Duodenal mucosa (tissue), 2 donors: ENCODE measurements at regions not wholly inside any gene's neighbourhood (a gene's known extent, or its start where the extent isn't known, plus 50 kb on each side); places are given as distances from the start of the nearest gene placed in this dataset.

Source experiments
- H3K27ac ChIP-seq: one replicate; pipeline ENCODE4 v1.7.0; 2013; ENCODE audit warnings: low read depth, low read length
- H3K27me3 ChIP-seq, 2 donors: one replicate each; pipeline ENCODE4 v1.7.0; 2013; ENCODE audit warnings: low read length in 2 of 2, control low read depth in 1 of 2; ENCODE audit not compliant: insufficient read depth in 2 of 2, control insufficient read depth in 1 of 2
- H3K36me3 ChIP-seq, 2 donors: one replicate each; pipeline ENCODE4 v1.7.0; 2013; ENCODE audit warnings: low read length in 2 of 2, control low read depth in 1 of 2; ENCODE audit not compliant: insufficient read depth in 2 of 2, control insufficient read depth in 1 of 2
- H3K4me1 ChIP-seq, 2 donors: one replicate each; pipeline ENCODE4 v1.7.0; 2013; ENCODE audit warnings: low read length in 2 of 2, control low read depth in 1 of 2; ENCODE audit not compliant: insufficient read depth in 2 of 2, control insufficient read depth in 1 of 2
- H3K4me3 ChIP-seq, 2 donors: one replicate each; pipeline ENCODE4 v1.7.0; 2013; ENCODE audit warnings: low read length in 2 of 2, low read depth in 1 of 2
- H3K9ac ChIP-seq, 2 donors: one replicate each; pipeline ENCODE4 v1.7.0; 2013; ENCODE audit warnings: low read length in 2 of 2, low read depth in 1 of 2
- H3K9me3 ChIP-seq, 2 donors: one replicate each; pipeline ENCODE4 v1.7.0; 2013; ENCODE audit warnings: low read length in 2 of 2, control low read depth in 1 of 2; ENCODE audit not compliant: control insufficient read depth in 1 of 2

DNA sequence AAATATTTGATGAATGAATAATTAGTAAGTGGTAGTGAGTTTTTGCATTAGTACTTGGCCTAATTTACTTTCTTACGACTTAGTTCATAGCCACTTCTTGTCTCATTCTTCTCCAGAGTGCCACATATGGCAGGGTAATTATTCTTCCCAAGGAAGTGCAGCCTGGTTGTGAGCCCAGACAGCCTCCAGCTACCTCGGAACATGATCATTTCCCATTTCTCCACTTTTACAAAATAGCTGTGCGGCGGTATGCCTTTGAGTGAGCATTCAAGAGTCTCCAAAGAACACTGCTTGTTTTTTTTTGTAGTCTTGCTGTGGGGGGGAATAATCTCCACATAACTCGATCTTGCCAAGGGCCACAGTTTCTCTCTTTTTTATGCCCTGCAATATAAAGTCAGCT lies 765.0 kb downstream of the HDGFL1 start:
- no peaks in the 10 kb centered on the region for H3K36me3 ChIP-seq
- no peak overlapping the region for H3K9ac ChIP-seq
- H3K27ac ChIP-seq: no peak overlapping the region

DNA sequence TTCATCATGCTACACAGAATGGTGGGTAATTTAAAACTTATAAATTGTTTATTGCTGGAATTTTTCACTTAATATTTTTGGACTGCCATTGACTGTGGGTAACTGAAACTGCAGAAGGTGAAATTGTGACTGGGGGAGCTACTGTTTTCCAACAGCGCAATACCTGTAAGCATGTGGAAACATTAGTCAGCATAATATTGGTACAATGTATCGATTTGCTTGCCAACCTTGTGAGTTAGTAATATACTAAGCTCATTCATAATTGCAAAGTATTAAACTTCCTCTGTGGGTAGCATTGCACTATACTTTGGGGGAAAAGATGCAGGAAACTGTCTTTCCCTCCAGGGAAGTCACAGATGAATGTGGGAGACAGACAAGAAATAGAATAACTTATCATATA lies 766.5 kb downstream of the HDGFL1 start:
- Histone ChIP-seq H3K36me3 (no peaks in the 10 kb centered on the region), H3K4me3 (no peak overlapping the region), H3K9ac (no peak overlapping the region), H3K27me3 (no peaks in the 10 kb centered on the region), H3K27ac (no peak overlapping the region), H3K9me3 (peaks cover 0 to 5% of the 10 kb centered on the region in 2 donors), H3K4me1 (no peaks in the 10 kb centered on the region)

More for the DNA sequence above, 765.0 kb downstream of the HDGFL1 start:
- H3K4me1 ChIP-seq: no peaks in the 10 kb centered on the region
- H3K27me3 ChIP-seq: no peaks in the 10 kb centered on the region
- H3K9me3 ChIP-seq: peaks cover 0 to 5% of the 10 kb centered on the region in 2 donors
- H3K4me3 ChIP-seq: no peak overlapping the region

DNA sequence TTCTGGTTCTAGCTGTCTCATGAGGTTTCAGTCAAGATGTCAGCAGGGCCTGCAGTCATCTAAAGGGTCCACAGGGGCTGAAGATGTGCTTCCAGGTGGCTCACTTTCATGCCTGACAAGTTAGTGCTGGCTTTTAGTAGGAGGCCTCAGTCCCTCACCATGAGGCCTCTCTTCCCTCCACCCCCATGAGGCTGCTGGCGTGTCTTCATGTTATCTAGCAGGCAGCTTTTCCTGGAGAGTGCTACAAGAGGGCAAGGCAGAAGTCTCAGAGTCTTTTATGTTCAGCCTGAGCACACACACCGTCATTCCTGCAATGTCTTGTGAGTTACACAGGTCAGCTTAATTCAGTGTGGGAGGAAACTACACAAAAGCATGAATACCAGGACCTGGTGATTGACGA lies 769.9 kb downstream of the HDGFL1 start:
- Histone ChIP-seq H3K9me3 (peaks cover 0 to 5% of the 10 kb centered on the region in 2 donors), H3K4me3 (no peak overlapping the region), H3K4me1 (no peaks in the 10 kb centered on the region), H3K27me3 (no peaks in the 10 kb centered on the region), H3K9ac (no peak overlapping the region), H3K36me3 (no peaks in the 10 kb centered on the region), H3K27ac (no peak overlapping the region)

DNA sequence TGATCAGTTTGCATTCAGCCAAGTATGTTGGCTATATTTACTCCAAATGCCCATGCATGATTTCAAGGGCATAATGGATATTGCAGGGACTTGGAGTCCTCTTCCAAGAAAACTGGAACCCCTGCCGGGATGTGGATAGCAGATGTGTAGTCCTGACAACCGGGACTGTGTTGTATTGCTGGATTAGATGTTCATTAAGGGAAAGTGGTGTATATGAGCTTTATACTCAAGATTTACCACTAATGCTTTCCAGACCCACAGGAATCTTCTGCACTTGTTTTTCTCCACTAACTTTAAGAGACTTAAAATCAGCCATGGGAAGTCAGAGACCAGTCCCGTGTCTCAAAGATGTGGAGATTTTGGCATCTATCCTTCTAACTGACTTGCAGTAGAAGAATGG lies 770.9 kb downstream of the HDGFL1 start:
- Histone ChIP-seq H3K9ac (no peak overlapping the region), H3K4me1 (no peaks in the 10 kb centered on the region), H3K27ac (no peak overlapping the region), H3K36me3 (no peaks in the 10 kb centered on the region), H3K27me3 (no peaks in the 10 kb centered on the region), H3K4me3 (no peak overlapping the region), H3K9me3 (peaks cover 0 to under 1% of the 10 kb centered on the region in 2 donors)

DNA sequence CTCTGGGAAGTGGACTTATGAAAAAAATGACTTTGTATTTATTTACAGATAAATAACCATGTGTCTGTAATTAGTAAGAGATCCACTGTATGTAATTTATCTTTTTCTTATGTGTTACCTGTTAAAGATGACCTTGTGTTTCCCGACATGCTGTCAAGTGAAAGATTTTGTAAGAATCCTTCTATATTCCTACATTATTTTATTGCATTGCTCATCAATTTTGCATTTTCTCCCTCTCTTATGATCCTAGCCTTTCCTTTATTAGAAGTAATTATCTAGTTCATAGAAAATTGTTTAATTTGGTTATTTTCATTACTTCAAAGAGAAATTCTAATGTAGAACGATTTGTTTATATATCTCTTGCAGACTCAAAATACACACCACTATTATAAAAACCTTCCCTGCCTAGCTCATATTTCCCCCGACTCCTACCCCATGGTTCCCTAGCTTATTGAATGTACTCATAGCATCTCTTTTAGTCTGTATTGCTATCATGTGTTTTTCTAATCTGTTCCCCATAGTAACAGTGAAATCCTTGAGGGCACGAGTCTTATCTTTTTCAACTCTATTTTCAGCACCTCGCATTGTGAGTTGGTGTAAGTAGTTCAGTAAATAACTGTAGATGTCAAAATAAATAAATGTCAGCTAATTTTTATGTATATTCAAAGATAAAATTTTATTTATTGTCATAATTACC lies 774.4 kb downstream of the HDGFL1 start:
- H3K4me3 ChIP-seq: no peak overlapping the region
- no peaks in the 10 kb centered on the region for H3K4me1 ChIP-seq
- H3K36me3 ChIP-seq: no peaks in the 10 kb centered on the region
- peaks cover 0 to 6% of the 10 kb centered on the region in 2 donors for H3K9me3 ChIP-seq
- H3K9ac ChIP-seq: no peak overlapping the region
- no peak overlapping the region for H3K27ac ChIP-seq
- H3K27me3 ChIP-seq: no peaks in the 10 kb centered on the region

DNA sequence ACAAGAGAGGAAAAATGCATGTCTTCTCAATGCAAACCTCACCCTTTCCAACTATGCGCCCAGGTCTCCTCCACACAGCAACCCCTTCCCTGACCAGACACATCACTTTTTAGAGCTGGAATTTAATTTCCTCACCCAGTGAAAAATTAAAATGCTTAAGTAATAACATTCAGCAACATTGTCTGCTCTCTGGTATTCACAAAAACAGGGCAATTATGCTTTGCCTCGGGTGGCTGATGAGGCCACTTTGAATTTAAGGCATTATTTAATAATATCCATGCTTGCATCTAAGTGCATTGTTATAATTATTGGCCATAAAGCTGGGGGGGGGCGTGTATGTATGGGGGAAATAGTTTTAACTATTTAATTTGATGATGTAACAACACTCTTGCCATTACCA lies 777.8 kb upstream of the NRSN1 start:
- no peaks in the 10 kb centered on the region for H3K4me1 ChIP-seq
- H3K27me3 ChIP-seq: no peaks in the 10 kb centered on the region
- no peaks in the 10 kb centered on the region for H3K36me3 ChIP-seq
- H3K27ac ChIP-seq: no peak overlapping the region
- H3K9ac ChIP-seq: no peak overlapping the region
- peaks cover 0 to 6% of the 10 kb centered on the region in 2 donors for H3K9me3 ChIP-seq
- no peak overlapping the region for H3K4me3 ChIP-seq

DNA sequence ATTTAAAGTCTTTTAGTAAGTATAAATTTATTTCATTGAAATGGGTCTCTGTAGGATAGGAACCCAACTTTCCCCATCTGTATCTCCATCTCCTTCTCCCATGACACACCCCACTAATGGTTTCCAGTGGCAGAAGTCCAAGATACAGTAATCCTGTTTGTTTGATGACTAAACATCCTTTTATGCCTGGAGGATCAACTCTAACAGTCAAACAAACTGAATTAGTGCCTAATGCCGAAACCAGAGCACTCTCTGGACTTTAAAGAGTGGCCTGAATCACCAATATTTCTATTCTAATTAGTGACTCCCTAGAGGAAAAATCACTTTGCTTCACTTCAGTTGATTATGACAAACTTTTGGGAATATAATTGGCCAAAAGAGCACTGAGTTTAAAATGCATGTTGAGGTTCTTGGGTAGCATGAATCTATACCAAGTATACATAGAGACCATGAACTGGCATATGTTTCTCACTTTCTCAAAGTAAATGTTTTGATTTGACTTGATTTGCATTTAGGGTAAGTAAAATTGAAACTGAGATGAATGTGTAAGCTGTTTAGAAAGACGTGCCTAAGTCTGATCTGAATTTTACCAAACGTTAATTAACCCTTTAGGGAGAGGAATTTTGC lies 776.4 kb upstream of the NRSN1 start:
- Histone ChIP-seq H3K4me1 (no peaks in the 10 kb centered on the region), H3K27ac (no peak overlapping the region), H3K9me3 (peaks cover 0 to 6% of the 10 kb centered on the region in 2 donors), H3K36me3 (no peaks in the 10 kb centered on the region), H3K27me3 (no peaks in the 10 kb centered on the region), H3K4me3 (no peak overlapping the region), H3K9ac (no peak overlapping the region)

DNA sequence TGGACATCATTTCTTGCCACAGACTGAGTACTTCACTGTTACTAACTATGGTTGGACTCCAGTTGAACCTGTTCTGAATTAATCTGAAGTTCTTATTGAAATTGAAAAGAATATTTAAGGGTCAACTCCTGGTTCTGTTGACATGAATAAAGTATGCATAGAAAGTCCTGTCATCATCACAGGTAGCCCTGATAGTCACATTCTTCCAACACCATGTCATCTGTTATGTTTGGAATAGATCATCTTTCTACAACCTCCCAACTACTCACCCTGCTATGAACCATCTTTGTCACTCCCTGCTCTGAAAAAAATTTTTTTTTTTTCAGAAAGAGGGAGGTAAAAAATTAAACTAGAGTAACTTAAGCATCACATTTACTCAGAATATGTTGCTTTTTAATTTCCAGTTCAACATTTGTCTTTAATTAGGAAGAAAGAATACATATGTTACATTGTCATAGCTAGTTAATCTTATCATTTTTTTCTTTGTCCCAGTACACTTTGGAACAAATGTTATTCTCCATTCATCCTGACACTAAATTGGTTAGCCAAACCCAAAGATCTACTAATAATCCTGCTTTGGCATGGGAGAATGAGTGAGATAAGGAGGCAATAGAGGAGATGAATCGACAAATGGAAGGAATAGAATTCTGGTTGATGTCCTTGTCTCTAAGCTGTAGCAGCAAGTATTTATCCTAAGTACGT lies 775.1 kb upstream of the NRSN1 start:
- H3K27me3 ChIP-seq: no peaks in the 10 kb centered on the region
- no peaks in the 10 kb centered on the region for H3K4me1 ChIP-seq
- H3K36me3 ChIP-seq: no peaks in the 10 kb centered on the region
- no peak overlapping the region for H3K9ac ChIP-seq
- no peak overlapping the region for H3K27ac ChIP-seq
- H3K9me3 ChIP-seq: peaks cover 0 to 6% of the 10 kb centered on the region in 2 donors
- H3K4me3 ChIP-seq: no peak overlapping the region

DNA sequence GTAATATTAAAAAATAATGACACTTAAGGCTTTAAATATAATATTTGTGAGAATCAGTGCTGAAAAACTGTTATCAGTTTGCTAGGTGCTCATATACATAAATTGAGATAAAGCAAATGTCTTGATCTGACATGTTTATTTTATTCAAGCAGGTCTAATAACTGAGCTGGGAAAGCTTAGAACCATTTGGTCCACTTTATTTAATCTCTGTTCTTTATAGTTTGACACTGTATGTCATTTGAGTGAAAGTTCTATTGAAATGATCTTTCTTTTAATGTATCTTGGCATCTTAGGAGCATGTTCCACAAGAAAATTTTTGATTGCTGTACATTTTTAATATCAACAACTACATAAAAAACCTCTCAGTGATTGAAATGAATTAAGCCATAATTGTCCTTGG lies 772.0 kb upstream of the NRSN1 start:
- no peaks in the 10 kb centered on the region for H3K27me3 ChIP-seq
- H3K36me3 ChIP-seq: no peaks in the 10 kb centered on the region
- H3K4me3 ChIP-seq: no peak overlapping the region
- H3K27ac ChIP-seq: no peak overlapping the region
- H3K4me1 ChIP-seq: no peaks in the 10 kb centered on the region
- H3K9ac ChIP-seq: no peak overlapping the region
- no peaks in the 10 kb centered on the region for H3K9me3 ChIP-seq

DNA sequence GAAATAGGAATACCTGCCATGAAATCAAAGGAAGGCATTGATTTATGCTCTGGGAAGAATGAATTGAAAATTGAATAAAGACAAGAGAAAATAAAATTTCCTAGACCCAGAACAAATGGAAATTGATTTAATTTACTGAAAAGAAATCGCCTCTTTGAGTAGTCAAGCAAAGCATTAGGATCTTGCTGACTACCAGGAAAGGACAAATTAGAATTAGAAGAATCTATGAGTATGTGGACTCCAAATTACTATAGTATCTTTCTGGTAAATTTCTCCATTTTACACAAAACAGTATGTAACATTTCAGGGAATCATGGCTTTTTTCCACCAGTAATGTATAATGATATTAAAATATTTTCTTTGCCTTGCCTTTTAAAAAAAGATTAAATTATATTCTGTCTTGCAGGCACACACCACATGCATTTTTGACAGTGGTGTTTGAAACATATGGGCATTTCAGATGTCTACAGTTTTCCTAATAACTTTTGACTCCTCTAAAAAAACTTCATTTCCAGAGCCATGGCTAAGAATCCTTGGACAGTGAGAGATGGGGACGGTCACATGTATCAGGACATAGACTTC lies 768.7 kb upstream of the NRSN1 start:
- Histone ChIP-seq H3K27me3 (no peaks in the 10 kb centered on the region), H3K36me3 (no peaks in the 10 kb centered on the region), H3K9ac (no peak overlapping the region), H3K27ac (no peak overlapping the region), H3K4me3 (no peak overlapping the region), H3K4me1 (no peaks in the 10 kb centered on the region), H3K9me3 (no peaks in the 10 kb centered on the region)
